ENCODE measurements at regions not wholly inside any gene's neighbourhood (a gene's known extent, or its start where the extent isn't known, plus 50 kb on each side); places are given as distances from the start of the nearest gene placed in this dataset.

- TF ChIP-seq, protein P1, sequence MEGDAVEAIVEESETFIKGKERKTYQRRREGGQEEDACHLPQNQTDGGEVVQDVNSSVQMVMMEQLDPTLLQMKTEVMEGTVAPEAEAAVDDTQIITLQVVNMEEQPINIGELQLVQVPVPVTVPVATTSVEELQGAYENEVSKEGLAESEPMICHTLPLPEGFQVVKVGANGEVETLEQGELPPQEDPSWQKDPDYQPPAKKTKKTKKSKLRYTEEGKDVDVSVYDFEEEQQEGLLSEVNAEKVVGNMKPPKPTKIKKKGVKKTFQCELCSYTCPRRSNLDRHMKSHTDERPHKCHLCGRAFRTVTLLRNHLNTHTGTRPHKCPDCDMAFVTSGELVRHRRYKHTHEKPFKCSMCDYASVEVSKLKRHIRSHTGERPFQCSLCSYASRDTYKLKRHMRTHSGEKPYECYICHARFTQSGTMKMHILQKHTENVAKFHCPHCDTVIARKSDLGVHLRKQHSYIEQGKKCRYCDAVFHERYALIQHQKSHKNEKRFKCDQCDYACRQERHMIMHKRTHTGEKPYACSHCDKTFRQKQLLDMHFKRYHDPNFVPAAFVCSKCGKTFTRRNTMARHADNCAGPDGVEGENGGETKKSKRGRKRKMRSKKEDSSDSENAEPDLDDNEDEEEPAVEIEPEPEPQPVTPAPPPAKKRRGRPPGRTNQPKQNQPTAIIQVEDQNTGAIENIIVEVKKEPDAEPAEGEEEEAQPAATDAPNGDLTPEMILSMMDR (IDR thresholded peaks at IDR 0.05; ENCODE audit: low read length, missing control alignments), result no peak
- no peak overlapping the region for H3K4me3 ChIP-seq (replicated peaks; ENCODE audit: low read depth, low read length)
- no peak for DNase-seq (ENCODE audit: low read depth)
These were observed 1010.3 kb upstream of the TENM4 start for GRCh38 chr11:80451105-80451504.

DNA sequence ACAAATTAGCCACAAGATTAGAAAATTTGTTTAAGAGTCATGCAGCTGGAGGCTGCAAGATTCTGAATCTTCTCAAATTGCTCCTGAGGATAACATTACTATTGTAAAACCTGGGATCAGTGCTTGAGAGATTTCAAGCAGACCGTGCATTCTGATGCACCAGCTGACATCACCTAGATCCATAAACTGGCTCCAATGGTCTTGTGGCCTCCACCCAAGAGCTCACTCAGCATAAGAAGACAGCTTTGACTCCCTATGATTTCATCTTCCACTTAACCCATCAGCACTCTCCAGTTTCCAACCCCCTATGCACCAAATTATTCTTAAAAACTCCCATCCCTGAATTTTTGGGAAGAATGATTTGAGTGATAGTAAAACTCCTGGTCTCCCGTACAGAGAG, 1007.9 kb upstream of the TENM4 start:
- H3K4me3 ChIP-seq (replicated peaks; ENCODE audit: low read depth, low read length), result no peak overlapping the region
- DNase-seq (ENCODE audit: low read depth), result no peak
- TF ChIP-seq, protein P1 (IDR thresholded peaks at IDR 0.05; ENCODE audit: low read length, missing control alignments), result no peak

DNA sequence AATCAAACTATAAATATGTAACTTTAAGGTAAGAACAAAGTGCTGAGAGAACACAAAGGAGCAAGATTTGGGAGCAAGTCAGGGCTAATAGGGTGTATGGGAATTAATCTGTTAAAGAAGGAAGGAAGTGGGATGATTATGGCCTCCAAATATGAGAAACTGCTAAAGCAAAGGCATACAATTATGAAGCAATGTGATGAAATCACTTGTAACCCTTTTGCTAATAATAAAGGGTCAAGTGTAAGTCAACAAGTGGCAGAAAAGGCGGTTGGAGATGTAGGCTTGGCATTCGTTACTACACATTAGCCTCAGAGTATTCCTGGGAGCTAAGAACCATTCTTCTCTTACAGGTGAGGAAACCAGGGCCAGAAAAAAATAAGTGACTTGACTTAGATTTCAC, 1002.3 kb upstream of the TENM4 start:
- no peak overlapping the region for H3K4me3 ChIP-seq (replicated peaks; ENCODE audit: low read depth, low read length)
- TF ChIP-seq, protein P1 (IDR thresholded peaks at IDR 0.05; ENCODE audit: low read length, missing control alignments), result no peak
- peak; percentile 6 for DNase-seq (ENCODE audit: low read depth)

DNA sequence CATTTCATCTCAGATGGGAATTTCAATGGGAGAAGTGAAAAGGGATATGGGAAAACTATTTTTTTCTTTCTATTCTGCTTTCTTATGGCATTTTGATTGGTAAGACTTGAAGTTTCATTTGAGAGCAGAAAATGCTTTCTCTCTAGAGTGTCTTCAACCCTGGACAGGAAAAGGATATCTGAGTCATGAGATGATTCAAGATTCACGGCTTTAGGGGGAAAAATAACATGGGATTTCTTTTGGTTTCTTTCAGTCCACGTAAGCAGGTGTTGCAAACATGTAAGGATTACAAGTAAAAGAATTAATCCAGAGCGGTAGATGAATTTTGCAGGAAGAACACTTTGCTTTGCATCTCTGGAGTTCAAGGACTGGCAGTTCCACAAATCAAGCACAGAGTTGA, 1001.0 kb upstream of the TENM4 start:
- DNase-seq (ENCODE audit: low read depth), result peak; percentile 5
- no peak overlapping the region for H3K4me3 ChIP-seq (replicated peaks; ENCODE audit: low read depth, low read length)
- TF ChIP-seq, protein P1 (IDR thresholded peaks at IDR 0.05; ENCODE audit: low read length, missing control alignments), result no peak

GRCh38 chr11:80440835-80441234, 1000.0 kb upstream of the TENM4 start:
- TF ChIP-seq, protein P1 (IDR thresholded peaks at IDR 0.05; ENCODE audit: low read length, missing control alignments), result no peak
- no peak overlapping the region for H3K4me3 ChIP-seq (replicated peaks; ENCODE audit: low read depth, low read length)
- DNase-seq (ENCODE audit: low read depth), result no peak

- DNase-seq (ENCODE audit: low read depth), result no peak
- no peak overlapping the region for H3K4me3 ChIP-seq (replicated peaks; ENCODE audit: low read depth, low read length)
- TF ChIP-seq, protein P1 (IDR thresholded peaks at IDR 0.05; ENCODE audit: low read length, missing control alignments), result no peak
These were observed 995.7 kb upstream of the TENM4 start for GRCh38 chr11:80436547-80436946.

GRCh38 chr11:80435345-80435744, 994.5 kb upstream of the TENM4 start:
- DNase-seq (ENCODE audit: low read depth), result no peak
- no peak overlapping the region for H3K4me3 ChIP-seq (replicated peaks; ENCODE audit: low read depth, low read length)

More at GRCh38 chr11:80435345-80435744, 994.5 kb upstream of the TENM4 start:
- TF ChIP-seq, protein P1 (IDR thresholded peaks at IDR 0.05; ENCODE audit: low read length, missing control alignments), result no peak
